BLaER1 treated with 17β-estradiol and CSF1 and Interleukin-3, amounts not matched to agents 10 nM and 100 nM (cell line): ENCODE measurements at regions not wholly inside any gene's neighbourhood (a gene's known extent, or its start where the extent isn't known, plus 50 kb on each side); places are given as distances from the start of the nearest gene placed in this dataset.

Experiments used
- H3K27ac ChIP-seq, 11 experiments: shearing (Covaris generic); formaldehyde crosslinking; 2 replicates each; pipeline ENCODE4 v1.8.1; 2022
- H3K27me3 ChIP-seq, 11 experiments: shearing (Covaris generic); formaldehyde crosslinking; 2 replicates each; pipeline ENCODE4 v1.8.1; 2022
- H3K36me3 ChIP-seq, 11 experiments: shearing (Covaris generic); formaldehyde crosslinking; 2 replicates each; pipeline ENCODE4 v1.8.1; 2022
- H3K4me1 ChIP-seq, 10 experiments: shearing (Covaris generic); formaldehyde crosslinking; 2 replicates each; pipeline ENCODE4 v1.8.1; 2022
- H3K4me2 ChIP-seq, 11 experiments: shearing (Covaris generic); formaldehyde crosslinking; 2 replicates each; pipeline ENCODE4 v1.8.1; 2022
- H3K4me3 ChIP-seq, 10 experiments: shearing (Covaris generic); formaldehyde crosslinking; 2 replicates each; pipeline ENCODE4 v1.8.1; 2022
- H3K9ac ChIP-seq, 11 experiments: shearing (Covaris generic); formaldehyde crosslinking; 2 replicates each; pipeline ENCODE4 v1.8.1; 2022
- H3K9me3 ChIP-seq, 11 experiments: shearing (Covaris generic); formaldehyde crosslinking; replicated peaks in 1 of 11; 2 replicates each; pipeline ENCODE4 v1.8.1; 2022
- H4K20me1 ChIP-seq, 11 experiments: shearing (Covaris generic); formaldehyde crosslinking; 2 replicates each; pipeline ENCODE4 v1.8.1; 2022
- Cebpa-rat ChIP-seq, 11 experiments: shearing (Covaris generic); IDR thresholded peaks; 2 replicates each; pipeline ENCODE4 v1.8.1; 2022

DNA sequence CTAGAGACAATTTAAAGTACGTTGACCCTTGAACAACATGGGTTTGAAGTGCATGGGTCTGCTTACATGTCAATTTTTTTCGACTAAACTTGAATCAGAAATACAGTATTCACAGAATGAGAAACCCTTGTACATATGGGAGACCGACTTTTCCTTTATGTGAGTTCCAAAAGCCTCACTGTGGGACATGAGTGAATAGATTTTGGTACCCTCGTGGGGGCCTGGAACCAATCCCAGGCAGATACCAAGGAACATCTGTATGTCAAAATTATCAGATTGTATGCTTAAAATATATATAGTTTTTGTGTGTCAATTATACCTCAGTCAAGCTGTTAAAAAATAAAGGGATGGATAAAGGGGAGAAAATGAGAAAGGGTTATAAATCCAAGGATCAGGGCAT is 78.7 kb upstream of the MAN2A1 start:
- no peak overlapping the region for H3K27ac ChIP-seq
- no peaks in the 10 kb centered on the region for H3K9me3 ChIP-seq
- TF ChIP-seq Cebpa-rat (IDR thresholded peaks at IDR 0.05): no peak
- H3K4me1 ChIP-seq: no peaks in the 10 kb centered on the region
- no peaks in the 10 kb centered on the region for H3K36me3 ChIP-seq
- no peaks in the 10 kb centered on the region for H4K20me1 ChIP-seq
- no peak overlapping the region for H3K4me3 ChIP-seq
- H3K4me2 ChIP-seq: no peak overlapping the region
- no peak overlapping the region for H3K9ac ChIP-seq
- no peaks in the 10 kb centered on the region for H3K27me3 ChIP-seq

DNA sequence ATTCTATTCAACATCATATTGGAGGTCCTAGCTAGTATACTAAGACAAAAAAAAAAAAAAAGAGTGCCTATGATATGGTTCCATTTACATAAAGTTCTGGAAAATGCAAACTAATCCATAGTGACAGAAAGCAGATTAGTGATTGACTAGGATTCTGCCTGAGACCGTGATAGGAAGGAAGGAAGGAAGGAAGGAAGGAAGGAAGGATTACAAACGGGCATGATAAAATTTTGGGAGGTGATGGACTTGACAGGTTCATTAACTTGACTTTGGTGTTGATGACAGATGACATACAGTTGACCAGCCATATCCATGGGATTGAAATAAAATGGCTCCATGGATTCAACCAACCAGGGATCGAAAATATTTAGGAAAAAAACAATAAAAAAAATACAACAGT is 79.1 kb upstream of the MAN2A1 start:
- Histone ChIP-seq H3K27me3 (no peaks in the 10 kb centered on the region), H3K36me3 (no peaks in the 10 kb centered on the region), H3K9ac (no peak overlapping the region), H3K9me3 (no peaks in the 10 kb centered on the region), H3K4me2 (no peak overlapping the region), H3K27ac (no peak overlapping the region), H4K20me1 (no peaks in the 10 kb centered on the region), H3K4me3 (no peak overlapping the region), H3K4me1 (no peaks in the 10 kb centered on the region)
- no peak for TF ChIP-seq Cebpa-rat (IDR thresholded peaks at IDR 0.05)

DNA sequence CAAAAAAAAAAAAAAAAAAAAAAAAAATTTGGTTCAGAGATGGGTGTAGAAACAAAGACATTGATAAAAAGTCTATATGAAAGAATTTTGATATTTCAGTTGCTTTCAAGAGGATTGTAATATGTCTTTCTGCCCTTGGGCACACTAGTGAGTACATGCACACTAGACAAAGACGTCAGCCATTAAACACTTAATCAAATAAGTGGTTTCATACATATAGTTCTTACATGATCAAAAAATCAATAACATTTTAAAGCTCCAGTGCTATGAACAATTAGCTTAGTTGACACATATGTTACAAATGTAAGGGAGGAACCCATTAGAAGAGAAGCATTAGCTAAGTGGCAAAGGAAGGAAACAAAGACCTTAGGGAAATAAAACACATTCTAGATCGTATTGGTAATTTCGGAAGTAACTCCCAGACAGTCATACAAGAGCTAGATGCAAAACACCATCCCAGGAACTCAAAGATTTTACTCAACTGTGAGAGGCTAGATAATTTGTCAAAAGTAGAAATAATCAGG is 84.5 kb upstream of the MAN2A1 start:
- no peaks in the 10 kb centered on the region for H4K20me1 ChIP-seq
- H3K27ac ChIP-seq: no peak overlapping the region
- no peak overlapping the region for H3K9ac ChIP-seq
- H3K36me3 ChIP-seq: no peaks in the 10 kb centered on the region
- no peaks in the 10 kb centered on the region for H3K9me3 ChIP-seq
- no peak overlapping the region for H3K4me2 ChIP-seq
- no peaks in the 10 kb centered on the region for H3K27me3 ChIP-seq
- TF ChIP-seq Cebpa-rat (IDR thresholded peaks at IDR 0.05): no peak
- H3K4me3 ChIP-seq: no peak overlapping the region
- no peaks in the 10 kb centered on the region for H3K4me1 ChIP-seq

DNA sequence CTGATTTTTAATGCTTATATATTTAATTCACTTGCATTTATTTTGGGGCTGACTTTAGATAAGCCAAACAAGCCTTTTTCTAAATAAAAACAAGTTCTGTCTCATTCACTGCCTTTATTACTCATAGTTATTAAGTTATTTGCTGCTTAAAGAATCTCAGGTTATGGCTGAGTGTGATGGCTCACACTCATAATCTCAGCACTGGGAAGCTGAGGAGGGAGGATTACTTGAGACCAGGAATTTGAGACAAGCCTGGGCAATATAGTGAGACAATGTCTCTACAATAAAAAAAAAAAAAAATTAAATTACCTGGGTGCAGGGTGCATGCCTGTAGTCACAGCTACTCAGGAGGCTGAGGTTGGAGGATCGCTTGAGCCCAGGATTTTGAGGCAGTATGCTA is 85.0 kb upstream of the MAN2A1 start:
- Histone ChIP-seq H3K36me3 (no peaks in the 10 kb centered on the region), H3K4me3 (no peak overlapping the region), H3K9me3 (no peaks in the 10 kb centered on the region), H3K27ac (no peak overlapping the region), H4K20me1 (no peaks in the 10 kb centered on the region), H3K9ac (no peak overlapping the region), H3K4me1 (no peaks in the 10 kb centered on the region), H3K4me2 (no peak overlapping the region), H3K27me3 (no peaks in the 10 kb centered on the region)
- TF ChIP-seq Cebpa-rat (IDR thresholded peaks at IDR 0.05): no peak

DNA sequence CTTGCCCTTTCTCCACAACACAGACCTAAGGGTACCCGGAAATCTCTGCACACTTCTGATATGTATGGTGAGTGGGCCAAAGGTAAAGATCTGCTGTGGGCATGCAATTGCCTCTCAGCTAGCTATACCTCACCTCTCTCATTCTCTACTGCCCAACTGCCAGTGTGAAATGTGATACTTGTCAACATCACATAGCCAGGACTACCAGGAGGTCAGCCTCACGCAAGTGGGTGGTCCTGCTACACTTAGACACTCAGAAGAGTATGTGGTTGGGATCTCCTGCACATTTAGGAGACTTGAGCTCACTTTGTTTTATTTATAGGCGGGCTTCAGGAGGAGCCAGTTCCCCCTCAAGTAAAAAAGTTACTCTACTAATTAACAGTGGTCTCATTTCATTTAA is 88.0 kb upstream of the MAN2A1 start:
- Histone ChIP-seq H3K4me1 (no peaks in the 10 kb centered on the region), H3K4me3 (no peak overlapping the region), H3K9ac (no peak overlapping the region), H3K9me3 (no peaks in the 10 kb centered on the region), H3K27me3 (no peaks in the 10 kb centered on the region), H3K4me2 (no peak overlapping the region), H3K27ac (no peak overlapping the region), H4K20me1 (no peaks in the 10 kb centered on the region), H3K36me3 (no peaks in the 10 kb centered on the region)
- TF ChIP-seq Cebpa-rat (IDR thresholded peaks at IDR 0.05): no peak

DNA sequence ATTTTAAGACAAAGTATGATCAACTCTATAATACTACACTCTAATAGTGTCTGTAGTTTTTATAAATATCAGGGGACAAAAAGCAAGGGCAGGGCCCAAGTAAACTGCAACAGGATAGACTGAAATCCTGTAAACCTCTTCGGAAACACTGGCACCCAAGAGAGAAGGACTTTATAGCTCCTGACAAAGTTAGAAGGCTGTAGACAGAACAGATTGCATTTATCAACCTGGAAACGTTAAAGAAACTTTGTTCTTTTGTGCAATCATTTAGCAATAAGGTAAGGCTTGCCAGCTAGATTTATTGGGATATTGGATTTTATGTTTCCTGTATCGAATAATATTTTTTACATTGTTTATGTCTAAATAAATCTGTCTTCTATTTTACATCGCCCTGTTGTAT is 91.8 kb upstream of the MAN2A1 start:
- no peak for TF ChIP-seq Cebpa-rat (IDR thresholded peaks at IDR 0.05)
- Histone ChIP-seq H3K4me1 (no peaks in the 10 kb centered on the region), H3K27ac (no peak overlapping the region), H3K27me3 (no peaks in the 10 kb centered on the region), H3K4me2 (no peak overlapping the region), H4K20me1 (no peaks in the 10 kb centered on the region), H3K9me3 (no peaks in the 10 kb centered on the region), H3K36me3 (no peaks in the 10 kb centered on the region), H3K9ac (no peak overlapping the region), H3K4me3 (no peak overlapping the region)

DNA sequence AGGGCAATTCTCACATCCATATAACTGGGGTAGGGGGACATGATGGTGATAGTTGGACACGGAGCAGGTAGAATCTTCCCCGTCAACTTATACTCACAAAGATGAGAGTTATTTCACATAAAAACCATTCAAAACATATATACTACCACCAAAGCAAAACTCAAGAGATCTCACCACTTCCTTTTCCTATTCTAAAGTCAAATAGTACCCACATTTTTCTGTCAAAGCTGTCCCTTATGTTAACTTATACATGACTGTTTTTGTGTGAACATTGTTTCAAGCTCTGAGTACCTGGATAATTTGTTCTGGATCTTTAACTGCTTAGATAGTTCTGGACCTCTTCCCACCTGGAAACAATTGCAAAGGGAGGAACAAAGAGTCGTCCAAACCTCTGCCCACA is 95.5 kb upstream of the MAN2A1 start:
- Histone ChIP-seq H3K4me1 (no peaks in the 10 kb centered on the region), H3K4me3 (no peak overlapping the region), H3K27ac (no peak overlapping the region), H3K27me3 (no peaks in the 10 kb centered on the region), H3K9me3 (no peaks in the 10 kb centered on the region), H3K4me2 (no peak overlapping the region), H3K9ac (no peak overlapping the region), H3K36me3 (no peaks in the 10 kb centered on the region), H4K20me1 (no peaks in the 10 kb centered on the region)
- no peak for TF ChIP-seq Cebpa-rat (IDR thresholded peaks at IDR 0.05)

DNA sequence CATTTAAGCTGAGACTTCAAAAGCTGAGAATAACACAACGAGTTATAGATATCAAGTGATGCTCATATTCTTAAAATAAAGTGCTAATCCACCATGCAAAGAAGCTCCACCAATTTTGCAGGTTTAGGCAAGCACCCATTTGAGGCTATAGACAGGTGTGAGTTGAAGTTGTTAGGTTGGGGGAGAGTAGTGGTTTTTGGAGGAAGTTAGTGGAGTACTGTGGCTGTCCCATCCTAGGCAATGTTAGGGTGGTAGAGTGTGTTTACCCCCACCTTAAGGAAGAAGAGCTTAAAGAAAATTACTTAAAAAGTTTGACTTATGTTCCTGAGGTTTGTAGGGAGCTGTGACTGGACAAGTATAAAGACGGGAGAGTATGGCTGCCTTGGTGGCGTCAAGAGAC is 98.9 kb upstream of the MAN2A1 start:
- no peaks in the 10 kb centered on the region for H3K4me1 ChIP-seq
- H3K27ac ChIP-seq: no peak overlapping the region
- no peaks in the 10 kb centered on the region for H3K36me3 ChIP-seq
- no peak overlapping the region for H3K4me3 ChIP-seq
- H3K9ac ChIP-seq: no peak overlapping the region
- no peaks in the 10 kb centered on the region for H3K27me3 ChIP-seq
- H3K4me2 ChIP-seq: no peak overlapping the region
- no peaks in the 10 kb centered on the region for H3K9me3 ChIP-seq
- TF ChIP-seq Cebpa-rat (IDR thresholded peaks at IDR 0.05): no peak
- no peaks in the 10 kb centered on the region for H4K20me1 ChIP-seq

DNA sequence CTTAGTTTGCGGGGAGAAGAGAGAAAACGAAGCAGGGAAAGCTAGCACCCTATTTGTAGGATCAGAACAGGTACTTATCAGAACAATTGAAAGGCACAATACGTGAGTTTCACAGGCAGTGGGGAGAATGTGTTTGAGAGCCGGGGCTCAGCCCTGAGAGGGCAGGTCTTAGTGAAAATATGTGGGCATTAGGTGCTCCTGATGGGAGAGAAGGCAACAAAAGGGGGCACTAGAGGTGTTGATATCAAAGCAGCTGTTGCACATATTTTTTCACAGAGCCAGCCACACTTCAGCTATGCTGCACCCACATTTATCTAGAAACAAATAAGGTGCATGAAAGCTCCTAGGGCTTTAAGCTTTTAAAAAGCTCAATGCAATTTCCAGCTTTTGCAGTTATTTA is 99.7 kb upstream of the MAN2A1 start:
- H4K20me1 ChIP-seq: no peaks in the 10 kb centered on the region
- no peaks in the 10 kb centered on the region for H3K4me1 ChIP-seq
- TF ChIP-seq Cebpa-rat (IDR thresholded peaks at IDR 0.05): no peak
- H3K9ac ChIP-seq: no peak overlapping the region
- H3K4me2 ChIP-seq: no peak overlapping the region
- H3K9me3 ChIP-seq: no peaks in the 10 kb centered on the region
- H3K4me3 ChIP-seq: no peak overlapping the region
- no peaks in the 10 kb centered on the region for H3K36me3 ChIP-seq
- no peaks in the 10 kb centered on the region for H3K27me3 ChIP-seq
- H3K27ac ChIP-seq: no peak overlapping the region

DNA sequence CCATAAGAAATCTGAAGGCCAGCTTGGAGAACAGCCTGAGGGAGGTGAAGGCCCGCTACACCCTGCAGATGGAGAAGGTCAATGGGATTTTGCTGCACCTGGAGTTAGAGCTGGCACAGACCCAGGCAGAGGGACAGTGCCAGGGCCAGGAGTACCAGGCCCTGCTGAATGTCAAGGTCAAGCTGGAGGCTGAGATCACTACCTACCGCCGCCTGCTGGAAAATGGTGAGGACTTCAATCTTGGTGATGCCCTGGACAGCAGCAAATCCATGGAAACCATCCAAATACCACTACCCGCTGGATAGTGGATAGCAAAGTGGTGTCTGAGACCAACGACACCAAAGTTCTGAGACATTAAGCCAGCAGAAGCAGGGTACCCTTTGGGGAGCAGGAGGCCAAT is 100.5 kb upstream of the MAN2A1 start:
- no peak overlapping the region for H3K9ac ChIP-seq
- no peak overlapping the region for H3K27ac ChIP-seq
- H3K36me3 ChIP-seq: no peaks in the 10 kb centered on the region
- H3K4me3 ChIP-seq: no peak overlapping the region
- H4K20me1 ChIP-seq: no peaks in the 10 kb centered on the region
- H3K4me2 ChIP-seq: no peak overlapping the region
- H3K27me3 ChIP-seq: no peaks in the 10 kb centered on the region
- no peak for TF ChIP-seq Cebpa-rat (IDR thresholded peaks at IDR 0.05)
- no peaks in the 10 kb centered on the region for H3K9me3 ChIP-seq
- no peaks in the 10 kb centered on the region for H3K4me1 ChIP-seq
